ENCODE measurements at regions not wholly inside any gene's neighbourhood (a gene's known extent, or its start where the extent isn't known, plus 50 kb on each side); places are given as distances from the start of the nearest gene placed in this dataset.

DNA sequence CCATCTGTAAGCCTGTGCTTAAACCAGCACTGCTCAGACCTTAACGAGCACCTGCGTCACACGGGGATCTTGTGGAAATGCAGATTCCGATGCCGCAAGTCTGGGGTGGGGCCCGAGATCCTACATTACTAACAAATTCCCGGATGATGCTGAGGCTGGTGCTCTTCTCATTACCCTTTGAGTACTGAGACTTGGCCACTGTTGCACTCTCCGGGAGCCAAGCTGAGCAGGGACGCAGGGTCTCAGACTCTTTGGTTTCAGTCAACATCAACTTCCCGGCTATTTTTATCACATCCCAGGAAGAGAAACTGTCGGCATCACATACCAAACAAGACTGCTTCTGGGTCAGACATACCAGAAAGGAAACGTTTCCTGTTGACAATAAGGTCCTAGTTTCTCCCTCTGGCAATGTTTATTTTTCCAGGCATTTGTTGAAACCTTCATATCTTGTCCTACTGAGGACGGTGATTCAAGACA, 276.6 kb downstream of the SHQ1 start:
- no peak overlapping the region for H2BK12ac ChIP-seq (ENCODE audit: insufficient read length, low read depth, low read length)
- no CpG with 5 or more reads among the region's 13 CpGs for WGBS (ENCODE audit: extremely low coverage, insufficient read length, low lambda C conversion rate)

More for the DNA sequence above, 276.6 kb downstream of the SHQ1 start:
- H3K4me1 Mint-ChIP-seq: peaks cover 0 to 10% of the 10 kb centered on the region in 2 experiments
- no peaks in the 10 kb centered on the region for H4K20me1 ChIP-seq (ENCODE audit: control insufficient read depth, insufficient read depth, insufficient read length)
- H2BK20ac ChIP-seq (ENCODE audit: low read depth, low read length, poor library complexity, severe bottlenecking): no peak overlapping the region
- H2BK120ac ChIP-seq (ENCODE audit: low read depth, low read length, poor library complexity, severe bottlenecking): no peak overlapping the region
- H4K91ac ChIP-seq (ENCODE audit: insufficient read length, low read depth, low read length): no peak overlapping the region
- peaks cover 5% of the 10 kb centered on the region for H3K4me1 ChIP-seq (ENCODE audit: insufficient read depth, low read length)
- no peak overlapping the region for H3K18ac ChIP-seq (ENCODE audit: insufficient read length, low read depth, low read length)
- no peak overlapping the region for H3K9ac ChIP-seq (ENCODE audit: extremely low read depth, insufficient read length, low read length)
- H2BK15ac ChIP-seq (ENCODE audit: low read depth, low read length): no peak overlapping the region
- H3K79me2 ChIP-seq (ENCODE audit: insufficient read depth, low read length): no peaks in the 10 kb centered on the region
- H3K27ac Mint-ChIP-seq: peak overlapping the region in 1 of 3 experiments; percentile 76; a peak in 1 of 7 replicates
- no peak overlapping the region for H3K14ac ChIP-seq (ENCODE audit: insufficient read depth, low read length)
- H3T11ph ChIP-seq (ENCODE audit: low read length): no peak overlapping the region
- H3K9me3 Mint-ChIP-seq: no peaks in the 10 kb centered on the region
- TF ChIP-seq, protein P1, sequence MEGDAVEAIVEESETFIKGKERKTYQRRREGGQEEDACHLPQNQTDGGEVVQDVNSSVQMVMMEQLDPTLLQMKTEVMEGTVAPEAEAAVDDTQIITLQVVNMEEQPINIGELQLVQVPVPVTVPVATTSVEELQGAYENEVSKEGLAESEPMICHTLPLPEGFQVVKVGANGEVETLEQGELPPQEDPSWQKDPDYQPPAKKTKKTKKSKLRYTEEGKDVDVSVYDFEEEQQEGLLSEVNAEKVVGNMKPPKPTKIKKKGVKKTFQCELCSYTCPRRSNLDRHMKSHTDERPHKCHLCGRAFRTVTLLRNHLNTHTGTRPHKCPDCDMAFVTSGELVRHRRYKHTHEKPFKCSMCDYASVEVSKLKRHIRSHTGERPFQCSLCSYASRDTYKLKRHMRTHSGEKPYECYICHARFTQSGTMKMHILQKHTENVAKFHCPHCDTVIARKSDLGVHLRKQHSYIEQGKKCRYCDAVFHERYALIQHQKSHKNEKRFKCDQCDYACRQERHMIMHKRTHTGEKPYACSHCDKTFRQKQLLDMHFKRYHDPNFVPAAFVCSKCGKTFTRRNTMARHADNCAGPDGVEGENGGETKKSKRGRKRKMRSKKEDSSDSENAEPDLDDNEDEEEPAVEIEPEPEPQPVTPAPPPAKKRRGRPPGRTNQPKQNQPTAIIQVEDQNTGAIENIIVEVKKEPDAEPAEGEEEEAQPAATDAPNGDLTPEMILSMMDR (conservative IDR thresholded peaks at IDR 0.05): no peak
- H3K79me1 ChIP-seq (ENCODE audit: insufficient read depth, low read depth, low read length, poor library complexity, severe bottlenecking): no peaks in the 10 kb centered on the region
- no peak overlapping the region for H3K27ac ChIP-seq (ENCODE audit: insufficient read length, low read depth, low read length)
- no peaks in the 10 kb centered on the region for H3K36me3 Mint-ChIP-seq (ENCODE audit: insufficient read depth in 1 of 3, low read depth in 3 of 3)
- H3K4ac ChIP-seq (ENCODE audit: low read depth, low read length): no peak overlapping the region
- H2AFZ ChIP-seq (ENCODE audit: low read length): no peak overlapping the region
- no peak overlapping the region for H3K56ac ChIP-seq (ENCODE audit: insufficient read length, low read depth, low read length)
- no peaks in the 10 kb centered on the region; the same call in 1 of the 2 replicates for H3K27me3 Mint-ChIP-seq (ENCODE audit: low read depth)
- no peak overlapping the region for H3K23ac ChIP-seq (ENCODE audit: insufficient read length, low read depth, low read length)
- no peaks in the 10 kb centered on the region for H3K27me3 ChIP-seq (ENCODE audit: insufficient read depth, low read length)
- no peaks in the 10 kb centered on the region for H3K23me2 ChIP-seq (ENCODE audit: insufficient read length, low read depth, low read length, poor library complexity, severe bottlenecking)
- H4K8ac ChIP-seq (replicated peaks; ENCODE audit: insufficient read length, low read depth, low read length): no peak overlapping the region
- H2BK5ac ChIP-seq (ENCODE audit: insufficient read length, low read length): no peak overlapping the region
- H3K4me2 ChIP-seq (ENCODE audit: insufficient read depth, insufficient read length, low read length): no peak overlapping the region
- no peak for DNase-seq
- H4K5ac ChIP-seq (ENCODE audit: insufficient read length, low read depth, low read length): no peak overlapping the region
- no peaks in the 10 kb centered on the region for H3K9me3 ChIP-seq (ENCODE audit: control insufficient read depth, low read depth, low read length)
- H3K4me3 Mint-ChIP-seq: no peak overlapping the region
- H2AK5ac ChIP-seq (ENCODE audit: insufficient read length, low read length): no peak overlapping the region

Data from H9 (cell line).